GM23248 (cell line): ENCODE measurements at regions not wholly inside any gene's neighbourhood (a gene's known extent, or its start where the extent isn't known, plus 50 kb on each side); places are given as distances from the start of the nearest gene placed in this dataset.

Experiments
- DNase-seq: peaks from one replicate; pipeline ENCODE4 v3.0.0-alpha.2; 2015
- H2AFZ ChIP-seq: fragments of 200-600 bp; sonication (generic); 2 replicates; pipeline ENCODE4 v1.6.1; 2016; ENCODE audit warnings: antibody characterized with exemption
- H3F3A ChIP-seq: fragments of 200-600 bp; sonication (generic); 2 replicates; pipeline ENCODE4 v1.6.1; 2016; ENCODE audit warnings: mild to moderate bottlenecking, antibody characterized with exemption, mixed run types; ENCODE audit not compliant: insufficient read depth
- H3K27ac ChIP-seq: fragments of 200-600 bp; sonication (generic); 2 replicates; pipeline ENCODE4 v1.5.1; 2016; ENCODE audit warnings: mild to moderate bottlenecking
- H3K27me3 ChIP-seq: fragments of 200-600 bp; sonication (generic); replicated peaks from 2 replicates; pipeline ENCODE4 v1.6.1; 2016; ENCODE audit warnings: mild to moderate bottlenecking; ENCODE audit not compliant: insufficient read depth
- H3K36me3 ChIP-seq: fragments of 200-600 bp; sonication (generic); 2 replicates; pipeline ENCODE4 v1.6.1; 2016; ENCODE audit warnings: low read depth, mild to moderate bottlenecking
- H3K4me1 ChIP-seq: fragments of 200-600 bp; sonication (generic); 2 replicates; pipeline ENCODE4 v1.6.1; 2016; ENCODE audit warnings: mild to moderate bottlenecking; ENCODE audit not compliant: insufficient read depth
- H3K4me2 ChIP-seq: fragments of 200-600 bp; sonication (generic); one replicate; pipeline ENCODE4 v1.6.1; 2016; ENCODE audit warnings: mild to moderate bottlenecking; ENCODE audit not compliant: unreplicated experiment
- H3K4me3 ChIP-seq: fragments of 200-600 bp; sonication (generic); 2 replicates; pipeline ENCODE4 v1.5.1; 2016; ENCODE audit warnings: mild to moderate bottlenecking
- H3K79me2 ChIP-seq: fragments of 200-600 bp; sonication (generic); 2 replicates; pipeline ENCODE4 v1.6.1; 2016; ENCODE audit warnings: mild to moderate bottlenecking; ENCODE audit not compliant: insufficient read depth
- H3K9ac ChIP-seq: fragments of 200-600 bp; sonication (generic); 2 replicates; pipeline ENCODE4 v1.6.1; 2016; ENCODE audit warnings: mild to moderate bottlenecking
- H3K9me2 ChIP-seq: fragments of 200-600 bp; sonication (generic); 2 replicates; pipeline ENCODE4 v1.6.1; 2016; ENCODE audit warnings: mixed run types, mild to moderate bottlenecking, moderate library complexity; ENCODE audit not compliant: insufficient read depth
- H3K9me3 ChIP-seq: fragments of 200-600 bp; sonication (generic); one replicate; pipeline ENCODE4 v1.6.1; 2017; ENCODE audit warnings: low read depth
- H4K20me1 ChIP-seq: fragments of 200-600 bp; sonication (generic); 2 replicates; pipeline ENCODE4 v1.6.0; 2016; ENCODE audit not compliant: insufficient read depth
- EZH2 ChIP-seq: fragments of 200-600 bp; sonication (generic); IDR thresholded peaks from 2 replicates; pipeline ENCODE4 v1.6.1; 2018; ENCODE audit warnings: antibody characterized with exemption, mild to moderate bottlenecking; ENCODE audit not compliant: insufficient read depth, poor library complexity, severe bottlenecking
- EZH2phosphoT487 ChIP-seq: fragments of 200-600 bp; sonication (generic); IDR thresholded peaks from 2 replicates; pipeline ENCODE4 v1.6.1; 2018; ENCODE audit warnings: antibody characterized with exemption, moderate library complexity, mild to moderate bottlenecking, low read depth; ENCODE audit not compliant: insufficient read depth
- WGBS, 2 experiments: methylation state at CpG; one replicate each; pipeline ENCODE4 v1.1.6; 2015 to 2017; ENCODE audit warnings: low lambda C conversion rate in 2 of 2, low coverage in 1 of 2; ENCODE audit errors: missing lambda C conversion rate in 2 of 2; 5-methylcytosine and 5-hydroxymethylcytosine counted together
- in situ Hi-C: fragments of 300-500 bp; cut with MboI; formaldehyde crosslinking; loops from 2 replicates; pipeline ENCODE4 v1.15.0; 2020

- no peaks in the 10 kb centered on the region for H3K36me3 ChIP-seq
- peak overlapping the region; percentile 50 for H3K4me2 ChIP-seq
- H3F3A ChIP-seq = peaks cover 31% of the 10 kb centered on the region
- no peaks in the 10 kb centered on the region for H4K20me1 ChIP-seq
- no peak overlapping the region for H3K9ac ChIP-seq
- no peak overlapping the region for H3K4me3 ChIP-seq
- H2AFZ ChIP-seq = no peak overlapping the region
- in situ Hi-C loops = no loop called here
- TF ChIP-seq EZH2phosphoT487 (no peak), EZH2 (no peak)
- H3K79me2 ChIP-seq = no peaks in the 10 kb centered on the region
- H3K9me3 ChIP-seq = no peaks in the 10 kb centered on the region
- H3K27ac ChIP-seq = no peak overlapping the region
- H3K4me1 ChIP-seq = peaks cover 30% of the 10 kb centered on the region
- no peaks in the 10 kb centered on the region for H3K27me3 ChIP-seq
- WGBS, 2 experiments = 45 to 52% methylated on average over 5 of the region's 5 CpGs
- DNase-seq = peak; percentile 14
- no peaks in the 10 kb centered on the region for H3K9me2 ChIP-seq
Observed at GRCh38 chr18:75491361-75491760, 63.9 kb upstream of the SMIM21 start.

- H3K27ac ChIP-seq = peak overlapping the region; percentile 97
- H3K4me1 ChIP-seq = peaks cover 30% of the 10 kb centered on the region
- DNase-seq = peak; percentile 96
- TF ChIP-seq EZH2phosphoT487 (no peak), EZH2 (no peak)
- peak overlapping the region; percentile 71 for H3K4me2 ChIP-seq
- in situ Hi-C loops = loop anchor here (10.0 kb wide), 1 partner anchor 825 kb away; no protein-coding TSS in a partner anchor
- 8 to 9% methylated on average over 13 of the region's 13 CpGs for WGBS, 2 experiments
- no peaks in the 10 kb centered on the region for H3K36me3 ChIP-seq
- no peaks in the 10 kb centered on the region for H3K9me2 ChIP-seq
- peaks cover 31% of the 10 kb centered on the region for H3F3A ChIP-seq
- peak overlapping the region; percentile 83 for H3K9ac ChIP-seq
- peak overlapping the region; percentile 88 for H2AFZ ChIP-seq
- no peaks in the 10 kb centered on the region for H3K79me2 ChIP-seq
- H3K4me3 ChIP-seq = peak overlapping the region; percentile 36
- no peaks in the 10 kb centered on the region for H3K27me3 ChIP-seq
- H4K20me1 ChIP-seq = no peaks in the 10 kb centered on the region
- no peaks in the 10 kb centered on the region for H3K9me3 ChIP-seq
Observed at GRCh38 chr18:75489493-75490190, 62.1 kb upstream of the SMIM21 start.

- H3K4me3 ChIP-seq = no peak overlapping the region
- H3K9me3 ChIP-seq = peaks cover 4% of the 10 kb centered on the region
- H3K79me2 ChIP-seq = no peaks in the 10 kb centered on the region
- no peak overlapping the region for H3K27ac ChIP-seq
- DNase-seq = no peak
- no peaks in the 10 kb centered on the region for H3K27me3 ChIP-seq
- H3K4me1 ChIP-seq = no peaks in the 10 kb centered on the region; the same call in 1 of the 2 replicates
- H2AFZ ChIP-seq = no peak overlapping the region
- H3F3A ChIP-seq = peaks cover 5% of the 10 kb centered on the region
- in situ Hi-C loops = loop anchor here (10.0 kb wide), 1 partner anchor 819 kb away; no protein-coding TSS in a partner anchor
- no peaks in the 10 kb centered on the region for H3K36me3 ChIP-seq
- no peak overlapping the region for H3K4me2 ChIP-seq
- TF ChIP-seq EZH2phosphoT487 (no peak), EZH2 (no peak)
- H3K9ac ChIP-seq = no peak overlapping the region
- no peaks in the 10 kb centered on the region for H4K20me1 ChIP-seq
- no peaks in the 10 kb centered on the region for H3K9me2 ChIP-seq
- 49 to 72% methylated on average over 3 of the region's 3 CpGs for WGBS, 2 experiments
Observed at GRCh38 chr18:75483662-75484061, 56.2 kb upstream of the SMIM21 start.

DNA sequence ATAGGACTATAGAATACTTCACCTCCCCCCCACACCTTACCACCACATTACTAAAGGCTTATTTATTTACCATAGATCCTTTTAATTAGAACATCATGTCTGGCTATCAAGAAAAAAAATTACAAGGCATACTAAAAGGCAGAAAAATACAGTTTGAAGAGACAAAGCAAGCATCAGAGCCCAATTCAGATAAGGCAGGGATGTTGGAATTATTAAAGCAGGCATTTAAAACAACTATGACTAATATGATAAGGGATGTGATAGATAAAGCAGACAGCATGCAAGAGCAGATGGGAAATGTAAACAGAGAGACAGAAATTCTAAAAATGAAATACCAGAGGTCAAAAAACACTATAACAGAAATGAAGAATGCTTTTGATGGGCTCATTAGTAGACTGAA, 55.4 kb upstream of the SMIM21 start:
- H3K9me3 ChIP-seq = peaks cover 4% of the 10 kb centered on the region
- no peak overlapping the region for H3K4me2 ChIP-seq
- H3K79me2 ChIP-seq = no peaks in the 10 kb centered on the region
- no peaks in the 10 kb centered on the region for H3K4me1 ChIP-seq
- in situ Hi-C loops = loop anchor here (10.0 kb wide), 1 partner anchor 818 kb away; no protein-coding TSS in a partner anchor
- H3K36me3 ChIP-seq = no peaks in the 10 kb centered on the region
- no peaks in the 10 kb centered on the region for H4K20me1 ChIP-seq
- no peak overlapping the region for H3K4me3 ChIP-seq
- H2AFZ ChIP-seq = no peak overlapping the region
- no peak for DNase-seq
- H3K27ac ChIP-seq = no peak overlapping the region
- no peak overlapping the region for H3K9ac ChIP-seq
- no peak for TF ChIP-seq EZH2phosphoT487
- no peaks in the 10 kb centered on the region for H3K27me3 ChIP-seq
- H3F3A ChIP-seq = peaks cover 2% of the 10 kb centered on the region; the same call in 1 of the 2 replicates
- H3K9me2 ChIP-seq = no peaks in the 10 kb centered on the region
